ENCODE measurements at regions not wholly inside any gene's neighbourhood (a gene's known extent, or its start where the extent isn't known, plus 50 kb on each side); places are given as distances from the start of the nearest gene placed in this dataset.
A peak's percentile ranks its signal among the peaks of the same experiment; 100 is the strongest.

DNA sequence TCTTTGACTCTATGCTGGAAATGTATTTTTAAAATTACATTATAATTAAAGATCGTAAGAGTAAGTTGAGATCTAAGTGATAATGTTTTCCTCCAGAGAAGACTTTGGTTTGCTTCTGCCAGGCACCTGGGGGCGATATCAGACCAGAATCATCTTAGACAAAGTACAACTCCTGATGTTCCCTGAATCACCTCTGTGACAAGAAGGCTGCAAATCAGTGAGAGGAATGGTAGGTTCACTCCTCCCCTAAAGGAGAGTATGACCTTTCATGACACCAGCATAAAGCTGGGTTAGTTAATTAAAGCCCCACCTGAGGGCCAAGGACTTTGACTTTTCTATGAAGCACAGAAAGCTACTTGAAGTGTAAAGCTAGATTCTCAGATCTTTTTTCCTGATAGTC, 114.4 kb upstream of the DTNA start:
- H3K27me3 ChIP-seq (ENCODE audit: control insufficient read depth, insufficient read depth, low read length), result no peaks in the 10 kb centered on the region
- no peak overlapping the region for H3K4me2 ChIP-seq (ENCODE audit: low read length)
- no peak overlapping the region for H3K27ac ChIP-seq
- no peaks in the 10 kb centered on the region for H3K36me3 ChIP-seq (ENCODE audit: control insufficient read depth, insufficient read depth, low read length)
- no peak overlapping the region for H3K4me3 ChIP-seq (ENCODE audit: low read depth, low read length)
- no peaks in the 10 kb centered on the region for H3K4me1 ChIP-seq
- H2AFZ ChIP-seq, result peak overlapping the region; percentile 33
- TF ChIP-seq, protein P1, sequence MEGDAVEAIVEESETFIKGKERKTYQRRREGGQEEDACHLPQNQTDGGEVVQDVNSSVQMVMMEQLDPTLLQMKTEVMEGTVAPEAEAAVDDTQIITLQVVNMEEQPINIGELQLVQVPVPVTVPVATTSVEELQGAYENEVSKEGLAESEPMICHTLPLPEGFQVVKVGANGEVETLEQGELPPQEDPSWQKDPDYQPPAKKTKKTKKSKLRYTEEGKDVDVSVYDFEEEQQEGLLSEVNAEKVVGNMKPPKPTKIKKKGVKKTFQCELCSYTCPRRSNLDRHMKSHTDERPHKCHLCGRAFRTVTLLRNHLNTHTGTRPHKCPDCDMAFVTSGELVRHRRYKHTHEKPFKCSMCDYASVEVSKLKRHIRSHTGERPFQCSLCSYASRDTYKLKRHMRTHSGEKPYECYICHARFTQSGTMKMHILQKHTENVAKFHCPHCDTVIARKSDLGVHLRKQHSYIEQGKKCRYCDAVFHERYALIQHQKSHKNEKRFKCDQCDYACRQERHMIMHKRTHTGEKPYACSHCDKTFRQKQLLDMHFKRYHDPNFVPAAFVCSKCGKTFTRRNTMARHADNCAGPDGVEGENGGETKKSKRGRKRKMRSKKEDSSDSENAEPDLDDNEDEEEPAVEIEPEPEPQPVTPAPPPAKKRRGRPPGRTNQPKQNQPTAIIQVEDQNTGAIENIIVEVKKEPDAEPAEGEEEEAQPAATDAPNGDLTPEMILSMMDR (IDR thresholded peaks at IDR 0.05), result peak; percentile 40
- H3K79me2 ChIP-seq, result no peaks in the 10 kb centered on the region
- no peaks in the 10 kb centered on the region for H3K9me3 ChIP-seq (ENCODE audit: control insufficient read depth, low read length)
- H3K9ac ChIP-seq, result no peak overlapping the region

- Histone ChIP-seq H3K36me3 (ENCODE audit: control insufficient read depth, insufficient read depth, low read length) (no peaks in the 10 kb centered on the region), H3K9me3 (ENCODE audit: control insufficient read depth, low read length) (no peaks in the 10 kb centered on the region), H3K79me2 (no peaks in the 10 kb centered on the region), H2AFZ (no peak overlapping the region), H3K4me2 (ENCODE audit: low read length) (no peak overlapping the region), H3K27me3 (ENCODE audit: control insufficient read depth, insufficient read depth, low read length) (no peaks in the 10 kb centered on the region), H3K4me1 (no peaks in the 10 kb centered on the region), H3K27ac (no peak overlapping the region), H3K9ac (no peak overlapping the region), H3K4me3 (ENCODE audit: low read depth, low read length) (no peak overlapping the region)
- TF ChIP-seq, protein P1 (IDR thresholded peaks at IDR 0.05), result no peak
Measured at GRCh38 chr18:34598120-34598635, 111.9 kb upstream of the DTNA start.

DNA sequence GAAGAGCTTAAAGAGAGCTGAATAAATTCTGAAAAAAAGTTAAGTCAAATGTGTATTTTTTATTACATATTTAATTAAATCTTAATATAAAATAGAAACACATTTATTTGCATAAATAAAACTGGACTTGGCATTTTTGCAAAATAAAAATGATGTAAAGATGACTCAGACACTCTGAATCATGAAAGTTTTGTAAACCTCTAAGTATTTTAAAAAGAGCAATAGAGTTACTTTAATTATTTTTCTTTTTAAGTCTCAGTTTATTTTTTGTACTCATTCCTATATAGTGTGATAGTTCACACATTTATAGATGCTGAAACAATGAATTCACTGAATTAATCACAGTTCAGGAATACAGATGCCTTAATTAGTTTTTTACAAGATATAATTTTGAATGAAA, 109.9 kb upstream of the DTNA start:
- TF ChIP-seq, protein P1 (IDR thresholded peaks at IDR 0.05), result no peak
- H3K9me3 ChIP-seq (ENCODE audit: control insufficient read depth, low read length), result no peaks in the 10 kb centered on the region
- no peak overlapping the region for H3K27ac ChIP-seq
- no peaks in the 10 kb centered on the region for H3K36me3 ChIP-seq (ENCODE audit: control insufficient read depth, insufficient read depth, low read length)
- no peaks in the 10 kb centered on the region for H3K27me3 ChIP-seq (ENCODE audit: control insufficient read depth, insufficient read depth, low read length)
- H3K9ac ChIP-seq, result no peak overlapping the region
- H3K79me2 ChIP-seq, result no peaks in the 10 kb centered on the region
- H3K4me1 ChIP-seq, result no peaks in the 10 kb centered on the region
- H2AFZ ChIP-seq, result no peak overlapping the region
- no peak overlapping the region for H3K4me3 ChIP-seq (ENCODE audit: low read depth, low read length)
- H3K4me2 ChIP-seq (ENCODE audit: low read length), result no peak overlapping the region

GRCh38 chr18:34600874-34601656, 109.0 kb upstream of the DTNA start:
- H3K9ac ChIP-seq, result no peak overlapping the region
- H3K4me3 ChIP-seq (ENCODE audit: low read depth, low read length), result no peak overlapping the region
- H3K79me2 ChIP-seq, result no peaks in the 10 kb centered on the region
- H3K4me1 ChIP-seq, result no peaks in the 10 kb centered on the region
- no peaks in the 10 kb centered on the region for H3K36me3 ChIP-seq (ENCODE audit: control insufficient read depth, insufficient read depth, low read length)
- TF ChIP-seq, protein P1 (IDR thresholded peaks at IDR 0.05), result no peak
- H2AFZ ChIP-seq, result no peak overlapping the region
- H3K9me3 ChIP-seq (ENCODE audit: control insufficient read depth, low read length), result no peaks in the 10 kb centered on the region
- H3K4me2 ChIP-seq (ENCODE audit: low read length), result no peak overlapping the region
- H3K27me3 ChIP-seq (ENCODE audit: control insufficient read depth, insufficient read depth, low read length), result no peaks in the 10 kb centered on the region
- H3K27ac ChIP-seq, result no peak overlapping the region

DNA sequence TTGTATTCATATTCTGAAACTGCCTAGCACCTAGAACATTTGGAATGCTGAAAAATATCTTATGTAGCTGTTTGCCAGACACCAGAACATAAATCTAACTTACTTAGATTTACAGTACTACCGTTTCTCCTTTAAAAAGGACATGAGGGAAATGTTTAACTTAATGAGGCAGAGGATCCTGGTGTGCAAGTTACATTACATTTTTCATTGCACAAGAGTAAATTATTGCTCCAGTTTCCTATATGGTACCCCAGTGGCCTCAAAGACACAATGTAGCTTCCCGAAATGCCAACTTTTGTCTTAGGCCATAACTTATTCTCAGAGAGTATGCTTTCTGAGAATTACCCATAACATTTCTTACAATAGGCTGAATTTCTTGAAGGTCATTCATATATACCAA, 105.5 kb upstream of the DTNA start:
- H3K9me3 ChIP-seq (ENCODE audit: control insufficient read depth, low read length), result no peaks in the 10 kb centered on the region
- H3K27me3 ChIP-seq (ENCODE audit: control insufficient read depth, insufficient read depth, low read length), result no peaks in the 10 kb centered on the region
- no peak overlapping the region for H3K4me2 ChIP-seq (ENCODE audit: low read length)
- H3K4me3 ChIP-seq (ENCODE audit: low read depth, low read length), result no peak overlapping the region
- no peak overlapping the region for H3K9ac ChIP-seq
- H2AFZ ChIP-seq, result no peak overlapping the region
- H3K27ac ChIP-seq, result no peak overlapping the region
- TF ChIP-seq, protein P1 (IDR thresholded peaks at IDR 0.05), result no peak
- no peaks in the 10 kb centered on the region for H3K4me1 ChIP-seq
- no peaks in the 10 kb centered on the region for H3K79me2 ChIP-seq
- no peaks in the 10 kb centered on the region for H3K36me3 ChIP-seq (ENCODE audit: control insufficient read depth, insufficient read depth, low read length)

All from parathyroid adenoma (tissue), 2 donors.